A549 (cell line): ENCODE measurements at regions not wholly inside any gene's neighbourhood (a gene's known extent, or its start where the extent isn't known, plus 50 kb on each side); places are given as distances from the start of the nearest gene placed in this dataset.

Source experiments
- ATAC-seq, 2 experiments: fragments of 200-7000 bp in 1 of 2; fragments of >200 bp in 1 of 2; cut with Nextera tagmentation in 1 of 2; cut with Tn5 transposase in 1 of 2; 3 replicates each; pipeline versions ENCODE4 v1.8.0 to v1.9.1; 2018 to 2020; ENCODE audit warnings: mild to moderate bottlenecking in 1 of 2, moderate library complexity in 1 of 2
- CTCF ChIA-PET: fragments of 300-600 bp; sonication (Branson Sonifier 250); formaldehyde crosslinking; extraction: SDS; loops from one replicate; lab custom pipeline; 2021; ENCODE audit warnings: antibody characterized with exemption, inconsistent platforms; lab: Yijun Ruan, JAX
- POLR2A ChIA-PET: fragments of 350-600 bp; formaldehyde crosslinking; extraction: SDS; loops from one replicate; lab custom pipeline; 2021; ENCODE audit warnings: antibody characterized with exemption, inconsistent platforms; lab: Yijun Ruan, JAX
- DNase-seq, 2 experiments: peaks; one replicate each; pipeline versions ENCODE4 v3.0.0 to v3.0.0-alpha.2; 2011 to 2016; ENCODE audit warnings: low read depth in 1 of 2, low spot score in 1 of 2
- FAIRE-seq: peaks from 2 replicates; lab custom pipeline; 2011; peaks lifted over from hg19 to GRCh38; lab: Jason Lieb, UNC
- H3K27ac ChIP-seq, 2 experiments: fragments of >200 bp; sonication (Bioruptor Twin); formaldehyde crosslinking; 3 replicates each; pipeline ENCODE4 v1.5.1; 2016 to 2017
- H3K4me1 ChIP-seq: fragments of >200 bp; sonication (Bioruptor Twin); formaldehyde crosslinking; 3 replicates; pipeline ENCODE4 v1.6.1; 2016
- H3K4me2 ChIP-seq: fragments of >200 bp; sonication (Bioruptor Twin); formaldehyde crosslinking; 3 replicates; pipeline ENCODE4 v1.6.1; 2016
- H3K4me3 ChIP-seq: fragments of >200 bp; sonication (Bioruptor Twin); formaldehyde crosslinking; 3 replicates; pipeline ENCODE4 v1.5.1; 2016
- H3K9me3 ChIP-seq: fragments of >200 bp; sonication (Bioruptor Twin); formaldehyde crosslinking; 3 replicates; pipeline ENCODE4 v1.6.1; 2016
- ATOH8 ChIP-seq: fragments of 250-450 bp; sonication (Bioruptor Pico); IDR thresholded peaks from 2 replicates; pipeline ENCODE4 v1.5.0; 2020; ENCODE audit warnings: low read depth, mild to moderate bottlenecking, moderate library complexity
- BHLHE40 ChIP-seq: IDR thresholded peaks from 2 replicates; pipeline ENCODE4 v1.6.1; 2012; ENCODE audit warnings: low read depth, low read length, inconsistent platforms
- CBX2 ChIP-seq: fragments of 200-600 bp; sonication (generic); IDR thresholded peaks from 2 replicates; pipeline ENCODE4 v1.6.1; 2016; ENCODE audit warnings: low read depth, mild to moderate bottlenecking, borderline replicate concordance
- CBX8 ChIP-seq: fragments of 200-600 bp; sonication (generic); IDR thresholded peaks from 2 replicates; pipeline ENCODE4 v1.6.1; 2016
- EHMT2 ChIP-seq: fragments of 200-600 bp; sonication (generic); IDR thresholded peaks from 2 replicates; pipeline ENCODE4 v1.6.1; 2016; ENCODE audit warnings: antibody characterized with exemption, low read depth, mild to moderate bottlenecking, moderate library complexity
- ESRRA ChIP-seq: fragments of 150-350 bp; IDR thresholded peaks from 2 replicates; pipeline ENCODE4 v1.6.1; 2014; ENCODE audit warnings: mild to moderate bottlenecking, low read length, borderline replicate concordance
- HDAC2 ChIP-seq: fragments of 200-600 bp; sonication (generic); IDR thresholded peaks from 2 replicates; pipeline ENCODE4 v1.6.1; 2016
- HOXB5 ChIP-seq: fragments of 250-450 bp; sonication (Bioruptor Pico); IDR thresholded peaks from 2 replicates; pipeline ENCODE4 v1.5.0; 2020; ENCODE audit warnings: mild to moderate bottlenecking, moderate library complexity
- JUN ChIP-seq, 2 experiments: fragments of >200 bp; sonication (Bioruptor Twin); formaldehyde crosslinking; IDR thresholded peaks; 2 replicates in 1 of 2; 3 replicates in 1 of 2; pipeline ENCODE4 v1.6.1; 2016 to 2017
- JUNB ChIP-seq: fragments of >200 bp; sonication (Bioruptor Twin); formaldehyde crosslinking; IDR thresholded peaks from 2 replicates; pipeline ENCODE4 v1.6.1; 2016
- MAFK ChIP-seq: fragments of 450-650 bp; IDR thresholded peaks from 2 replicates; pipeline ENCODE4 v1.6.1; 2014; ENCODE audit not compliant: partially characterized antibody
- MAX ChIP-seq: IDR thresholded peaks from 2 replicates; pipeline ENCODE4 v1.6.1; 2012
- MAZ ChIP-seq: fragments of 150-350 bp; IDR thresholded peaks from 2 replicates; pipeline ENCODE4 v1.6.1; 2014; ENCODE audit warnings: antibody characterized with exemption, low read depth, low read length, borderline replicate concordance
- NPAS2 ChIP-seq: fragments of 250-450 bp; sonication (Bioruptor Pico); IDR thresholded peaks from 2 replicates; pipeline ENCODE4 v1.8.0; 2022; ENCODE audit warnings: mild to moderate bottlenecking, moderate library complexity, borderline replicate concordance
- NR3C1 ChIP-seq: fragments of >200 bp; sonication (Bioruptor Twin); formaldehyde crosslinking; IDR thresholded peaks from 3 replicates; pipeline ENCODE4 v1.6.1; 2017
- POLR2A ChIP-seq: IDR thresholded peaks from 2 replicates; pipeline ENCODE4 v1.6.1; 2012; ENCODE audit warnings: mild to moderate bottlenecking, low read length
- RCOR1 ChIP-seq: fragments of 150-350 bp; IDR thresholded peaks from 2 replicates; pipeline ENCODE4 v1.6.1; 2014; ENCODE audit warnings: antibody characterized with exemption, low read length, low read depth
- RFX5 ChIP-seq: fragments of 450-650 bp; IDR thresholded peaks from 2 replicates; pipeline ENCODE4 v1.7.1; 2014; ENCODE audit warnings: antibody characterized with exemption, mild to moderate bottlenecking, moderate library complexity
- SMC3 ChIP-seq: fragments of >200 bp; sonication (Bioruptor Twin); formaldehyde crosslinking; IDR thresholded peaks from 3 replicates; pipeline ENCODE4 v1.6.1; 2018; ENCODE audit warnings: inconsistent platforms
- TFCP2L1 ChIP-seq: fragments of 250-450 bp; sonication (Bioruptor Pico); IDR thresholded peaks from 2 replicates; pipeline ENCODE4 v1.5.0; 2021; ENCODE audit warnings: mild to moderate bottlenecking
- USF2 ChIP-seq: fragments of 450-650 bp; IDR thresholded peaks from 2 replicates; pipeline ENCODE4 v1.6.1; 2014; ENCODE audit warnings: antibody characterized with exemption
- ZC3H11A ChIP-seq: fragments of 450-650 bp; IDR thresholded peaks from 2 replicates; pipeline ENCODE4 v1.6.1; 2014; ENCODE audit warnings: antibody characterized with exemption, mild to moderate bottlenecking
- WGBS: methylation state at CpG from one replicate; pipeline ENCODE4 v1.1.6; 2017; ENCODE audit errors: missing lambda C conversion rate; 5-methylcytosine and 5-hydroxymethylcytosine counted together
- TF ChIP-seq, protein P1 (sequence below): IDR thresholded peaks from 2 replicates; pipeline ENCODE4 v1.6.1; 2012
- TF ChIP-seq, protein P2 (sequence below): fragments of >200 bp; sonication (Bioruptor Twin); formaldehyde crosslinking; IDR thresholded peaks from 3 replicates; pipeline ENCODE4 v1.5.1; 2016
- TF ChIP-seq, protein P3 (sequence below): IDR thresholded peaks from 2 replicates; pipeline ENCODE4 v1.6.1; 2012; ENCODE audit warnings: low read depth, borderline replicate concordance

DNA sequence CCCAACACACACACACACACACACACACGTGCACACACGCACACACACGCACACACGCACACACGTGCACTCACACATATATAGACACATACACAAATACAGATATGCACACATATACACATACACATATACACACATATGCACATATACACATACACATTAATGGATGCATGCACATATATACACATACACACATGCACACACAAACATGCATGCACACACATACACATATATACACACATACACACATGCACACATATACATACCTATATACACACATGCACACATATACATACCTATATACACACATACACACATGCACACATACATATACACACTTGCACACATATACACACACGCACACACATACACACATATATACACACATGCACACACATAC is 312.4 kb upstream of the PFKP start (continued):
- TF ChIP-seq, protein P1, sequence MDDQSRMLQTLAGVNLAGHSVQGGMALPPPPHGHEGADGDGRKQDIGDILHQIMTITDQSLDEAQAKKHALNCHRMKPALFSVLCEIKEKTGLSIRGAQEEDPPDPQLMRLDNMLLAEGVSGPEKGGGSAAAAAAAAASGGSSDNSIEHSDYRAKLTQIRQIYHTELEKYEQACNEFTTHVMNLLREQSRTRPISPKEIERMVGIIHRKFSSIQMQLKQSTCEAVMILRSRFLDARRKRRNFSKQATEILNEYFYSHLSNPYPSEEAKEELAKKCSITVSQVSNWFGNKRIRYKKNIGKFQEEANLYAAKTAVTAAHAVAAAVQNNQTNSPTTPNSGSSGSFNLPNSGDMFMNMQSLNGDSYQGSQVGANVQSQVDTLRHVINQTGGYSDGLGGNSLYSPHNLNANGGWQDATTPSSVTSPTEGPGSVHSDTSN = no peak
- TF ChIP-seq MAX (no peak), POLR2A (no peak), JUNB (no peak), ATOH8 (no peak)

- no peaks in the 10 kb centered on the region for H3K9me3 ChIP-seq
- no peak overlapping the region for H3K4me2 ChIP-seq
- ChIA-PET CTCF (interaction anchor here (0.6 kb wide), 1 partner anchor 8 kb away, joined by 3 read pairs; no protein-coding TSS in a partner anchor), POLR2A (no interaction called here)
- no peak for TF ChIP-seq EHMT2
- no peak for TF ChIP-seq RFX5
- no peak for TF ChIP-seq SMC3
- no peak for TF ChIP-seq ZC3H11A
- no peak for TF ChIP-seq BHLHE40
- TF ChIP-seq CBX8 = no peak
- TF ChIP-seq ESRRA = no peak
- TF ChIP-seq MAFK = no peak
- no peak for TF ChIP-seq POLR2A
- TF ChIP-seq NPAS2 (CRISPR knock-in tag) = no peak
- no peak for TF ChIP-seq NR3C1
- TF ChIP-seq JUNB = no peak
- TF ChIP-seq USF2 = no peak
- TF ChIP-seq RCOR1 = no peak
- no peak for TF ChIP-seq CBX2
- TF ChIP-seq TFCP2L1 (CRISPR knock-in tag) = no peak
- TF ChIP-seq, protein P2, sequence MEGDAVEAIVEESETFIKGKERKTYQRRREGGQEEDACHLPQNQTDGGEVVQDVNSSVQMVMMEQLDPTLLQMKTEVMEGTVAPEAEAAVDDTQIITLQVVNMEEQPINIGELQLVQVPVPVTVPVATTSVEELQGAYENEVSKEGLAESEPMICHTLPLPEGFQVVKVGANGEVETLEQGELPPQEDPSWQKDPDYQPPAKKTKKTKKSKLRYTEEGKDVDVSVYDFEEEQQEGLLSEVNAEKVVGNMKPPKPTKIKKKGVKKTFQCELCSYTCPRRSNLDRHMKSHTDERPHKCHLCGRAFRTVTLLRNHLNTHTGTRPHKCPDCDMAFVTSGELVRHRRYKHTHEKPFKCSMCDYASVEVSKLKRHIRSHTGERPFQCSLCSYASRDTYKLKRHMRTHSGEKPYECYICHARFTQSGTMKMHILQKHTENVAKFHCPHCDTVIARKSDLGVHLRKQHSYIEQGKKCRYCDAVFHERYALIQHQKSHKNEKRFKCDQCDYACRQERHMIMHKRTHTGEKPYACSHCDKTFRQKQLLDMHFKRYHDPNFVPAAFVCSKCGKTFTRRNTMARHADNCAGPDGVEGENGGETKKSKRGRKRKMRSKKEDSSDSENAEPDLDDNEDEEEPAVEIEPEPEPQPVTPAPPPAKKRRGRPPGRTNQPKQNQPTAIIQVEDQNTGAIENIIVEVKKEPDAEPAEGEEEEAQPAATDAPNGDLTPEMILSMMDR = no peak
- TF ChIP-seq HOXB5 (CRISPR knock-in tag) = no peak
- TF ChIP-seq, protein P3, sequence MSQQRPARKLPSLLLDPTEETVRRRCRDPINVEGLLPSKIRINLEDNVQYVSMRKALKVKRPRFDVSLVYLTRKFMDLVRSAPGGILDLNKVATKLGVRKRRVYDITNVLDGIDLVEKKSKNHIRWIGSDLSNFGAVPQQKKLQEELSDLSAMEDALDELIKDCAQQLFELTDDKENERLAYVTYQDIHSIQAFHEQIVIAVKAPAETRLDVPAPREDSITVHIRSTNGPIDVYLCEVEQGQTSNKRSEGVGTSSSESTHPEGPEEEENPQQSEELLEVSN = no peak
- DNase-seq (no peak), FAIRE-seq (no peak), ATAC-seq (no peak)
- WGBS = 25% methylated on average over 10 of the region's 10 CpGs
- no peaks in the 10 kb centered on the region for H3K4me1 ChIP-seq
- no peak overlapping the region for H3K4me3 ChIP-seq
- no peak overlapping the region for H3K27ac ChIP-seq
These were observed 319.1 kb upstream of the PFKP start for GRCh38 chr10:2748287-2748686.

GRCh38 chr10:2746638-2747037 is 320.7 kb upstream of the PFKP start:
- Histone ChIP-seq H3K4me3 (no peak overlapping the region), H3K9me3 (no peaks in the 10 kb centered on the region), H3K4me1 (no peaks in the 10 kb centered on the region), H3K4me2 (no peak overlapping the region), H3K27ac (no peak overlapping the region)
- no peak for DNase-seq
- TF ChIP-seq HDAC2 (no peak), ZC3H11A (no peak), JUN (IDR thresholded peaks at IDR 0.05) (no peak), CBX2 (no peak), MAZ (no peak)
- TF ChIP-seq, protein P1 = no peak
- WGBS = 38% methylated on average over 8 of the region's 8 CpGs
- no peak for FAIRE-seq
- ChIA-PET CTCF (no interaction called here), POLR2A (no interaction called here)
- no peak for ATAC-seq
